Thymus (tissue), 11 donors: ENCODE measurements at regions not wholly inside any gene's neighbourhood (a gene's known extent, or its start where the extent isn't known, plus 50 kb on each side); places are given as distances from the start of the nearest gene placed in this dataset.

Experiments used
- DNase-seq, 9 donors: peaks; one replicate each; pipeline ENCODE4 v3.0.0-alpha.2; 2013; ENCODE audit warnings: low spot score in 9 of 9, low read depth in 6 of 9, missing footprints in 1 of 9
- H3K27ac ChIP-seq, 2 donors: one replicate each; pipeline ENCODE4 v1.5.1; 2013; ENCODE audit warnings: control low read depth in 1 of 2, low read depth in 1 of 2, low read length in 1 of 2, mild to moderate bottlenecking in 1 of 2, moderate library complexity in 1 of 2
- H3K27me3 ChIP-seq, 2 donors: one replicate each; pipeline ENCODE4 v1.5.1; 2013; ENCODE audit warnings: low read length in 1 of 2; ENCODE audit not compliant: control insufficient read depth in 2 of 2, insufficient read depth in 1 of 2
- H3K36me3 ChIP-seq, 2 donors: one replicate each; pipeline ENCODE4 v1.5.1; 2013; ENCODE audit warnings: low read length in 1 of 2, mild to moderate bottlenecking in 1 of 2, moderate library complexity in 1 of 2; ENCODE audit not compliant: control insufficient read depth in 2 of 2, insufficient read depth in 2 of 2
- H3K4me1 ChIP-seq, 2 donors: one replicate each; pipeline ENCODE4 v1.5.1; 2013; ENCODE audit warnings: low read length in 2 of 2; ENCODE audit not compliant: control insufficient read depth in 2 of 2, insufficient read depth in 2 of 2
- H3K4me3 ChIP-seq, 2 donors: one replicate each; pipeline ENCODE4 v1.5.1; 2013; ENCODE audit warnings: low read length in 2 of 2, control low read depth in 1 of 2, mild to moderate bottlenecking in 1 of 2
- H3K9me3 ChIP-seq, 2 donors: one replicate each; pipeline ENCODE4 v1.5.1; 2013; ENCODE audit warnings: low read length in 1 of 2, mild to moderate bottlenecking in 1 of 2; ENCODE audit not compliant: control insufficient read depth in 2 of 2, insufficient read depth in 1 of 2
- WGBS: extraction: QIAGEN DNeasy Blood & Tissue Kit; methylation state at CpG from one replicate; pipeline ENCODE4 v1.1.7; 2013; 5-methylcytosine and 5-hydroxymethylcytosine counted together
- donor health status: healthy.

GRCh38 chr13:66014771-66015170 lies 1215.4 kb downstream of the PCDH9 start:
- H3K9me3 ChIP-seq = peaks cover 0 to 8% of the 10 kb centered on the region in 2 donors
- WGBS = 70% methylated on average over 1 of the region's 1 CpG
- no peaks in the 10 kb centered on the region for H3K36me3 ChIP-seq
- no peaks in the 10 kb centered on the region for H3K4me1 ChIP-seq
- H3K27me3 ChIP-seq = no peaks in the 10 kb centered on the region
- no peak overlapping the region for H3K4me3 ChIP-seq
- H3K27ac ChIP-seq = no peak overlapping the region
- no peak for DNase-seq

- DNase-seq = no peak
- Histone ChIP-seq H3K4me1 (no peaks in the 10 kb centered on the region), H3K27ac (no peak overlapping the region)
Measured at GRCh38 chr13:66009241-66009640, 1220.9 kb downstream of the PCDH9 start.

GRCh38 chr13:66003558-66003957 lies 1226.6 kb downstream of the PCDH9 start:
- H3K9me3 ChIP-seq = no peaks in the 10 kb centered on the region
- no peaks in the 10 kb centered on the region for H3K36me3 ChIP-seq
- no peak for DNase-seq
- H3K27me3 ChIP-seq = no peaks in the 10 kb centered on the region
- WGBS = 56% methylated on average over 1 of the region's 1 CpG
- no peaks in the 10 kb centered on the region for H3K4me1 ChIP-seq
- no peak overlapping the region for H3K27ac ChIP-seq
- H3K4me3 ChIP-seq = no peak overlapping the region

More at GRCh38 chr13:66009241-66009640, 1220.9 kb downstream of the PCDH9 start:
- H3K4me3 ChIP-seq = no peak overlapping the region
- H3K36me3 ChIP-seq = no peaks in the 10 kb centered on the region
- WGBS = 95% methylated on average over 30 of the region's 30 CpGs
- H3K9me3 ChIP-seq = peaks cover 0 to 16% of the 10 kb centered on the region in 2 donors
- no peaks in the 10 kb centered on the region for H3K27me3 ChIP-seq

- no peaks in the 10 kb centered on the region for H3K36me3 ChIP-seq
- H3K27ac ChIP-seq = no peak overlapping the region
- no peak for DNase-seq
- no peaks in the 10 kb centered on the region for H3K4me1 ChIP-seq
- H3K27me3 ChIP-seq = no peaks in the 10 kb centered on the region
- no peaks in the 10 kb centered on the region for H3K9me3 ChIP-seq
- H3K4me3 ChIP-seq = no peak overlapping the region
- 64% methylated on average over 1 of the region's 1 CpG for WGBS
Measured at GRCh38 chr13:66001140-66001539, 1229.0 kb downstream of the PCDH9 start.

- H3K9me3 ChIP-seq = no peaks in the 10 kb centered on the region
- no peaks in the 10 kb centered on the region for H3K4me1 ChIP-seq
- DNase-seq = no peak
- H3K27ac ChIP-seq = no peak overlapping the region
- no peak overlapping the region for H3K4me3 ChIP-seq
- no peaks in the 10 kb centered on the region for H3K36me3 ChIP-seq
- no peaks in the 10 kb centered on the region for H3K27me3 ChIP-seq
- 87% methylated on average over 1 of the region's 1 CpG for WGBS
Measured at GRCh38 chr13:65999411-65999810, 1230.7 kb downstream of the PCDH9 start.

- no peak overlapping the region for H3K27ac ChIP-seq
- H3K27me3 ChIP-seq = no peaks in the 10 kb centered on the region
- H3K9me3 ChIP-seq = no peaks in the 10 kb centered on the region
- H3K36me3 ChIP-seq = no peaks in the 10 kb centered on the region
- no peak overlapping the region for H3K4me3 ChIP-seq
- H3K4me1 ChIP-seq = no peaks in the 10 kb centered on the region
- DNase-seq = no peak
Measured at GRCh38 chr13:65990684-65991083, 1239.5 kb downstream of the PCDH9 start.

- no peak overlapping the region for H3K27ac ChIP-seq
- no peaks in the 10 kb centered on the region for H3K27me3 ChIP-seq
- H3K4me3 ChIP-seq = no peak overlapping the region
- H3K9me3 ChIP-seq = no peaks in the 10 kb centered on the region
- no peak for DNase-seq
- H3K36me3 ChIP-seq = no peaks in the 10 kb centered on the region
- WGBS = 96% methylated on average over 10 of the region's 10 CpGs
- no peaks in the 10 kb centered on the region for H3K4me1 ChIP-seq
Measured at GRCh38 chr13:65985612-65986011, 1244.5 kb downstream of the PCDH9 start.

- Histone ChIP-seq H3K9me3 (peaks cover 0 to 4% of the 10 kb centered on the region in 2 donors), H3K27me3 (no peaks in the 10 kb centered on the region), H3K4me1 (no peaks in the 10 kb centered on the region), H3K27ac (no peak overlapping the region), H3K36me3 (no peaks in the 10 kb centered on the region), H3K4me3 (no peak overlapping the region)
- DNase-seq = no peak
- 55% methylated on average over 1 of the region's 1 CpG for WGBS
Measured at GRCh38 chr13:65977525-65977924, 1252.6 kb downstream of the PCDH9 start.

- no peaks in the 10 kb centered on the region for H3K36me3 ChIP-seq
- no peak overlapping the region for H3K27ac ChIP-seq
- H3K9me3 ChIP-seq = peaks cover 0 to 3% of the 10 kb centered on the region in 2 donors
- no peak for DNase-seq
- no peaks in the 10 kb centered on the region for H3K27me3 ChIP-seq
- no peaks in the 10 kb centered on the region for H3K4me1 ChIP-seq
- 87% methylated on average over 3 of the region's 3 CpGs for WGBS
- H3K4me3 ChIP-seq = no peak overlapping the region
Measured at GRCh38 chr13:65971541-65971940, 1258.6 kb downstream of the PCDH9 start.

GRCh38 chr13:65966991-65967451 lies 1263.1 kb downstream of the PCDH9 start:
- no peak for DNase-seq
- Histone ChIP-seq H3K27me3 (no peaks in the 10 kb centered on the region), H3K9me3 (peaks cover 0 to 3% of the 10 kb centered on the region in 2 donors), H3K36me3 (no peaks in the 10 kb centered on the region), H3K4me3 (no peak overlapping the region), H3K4me1 (no peaks in the 10 kb centered on the region), H3K27ac (no peak overlapping the region)
- 76% methylated on average over 3 of the region's 3 CpGs for WGBS
